Uterus (tissue), 2 donors: ENCODE measurements at regions not wholly inside any gene's neighbourhood (a gene's known extent, or its start where the extent isn't known, plus 50 kb on each side); places are given as distances from the start of the nearest gene placed in this dataset.

ENCODE experiments used
- CTCF ChIP-seq, 4 experiments: fragments of 200-600 bp in 2 of 4; fragments of 450-650 bp in 2 of 4; sonication (generic) in 2 of 4; IDR thresholded peaks; one replicate each; pipeline ENCODE4 v1.5.1; 2016 to 2019; ENCODE audit warnings: antibody characterized with exemption in 4 of 4, mild to moderate bottlenecking in 2 of 4, moderate library complexity in 1 of 4
- POLR2A ChIP-seq, 2 donors: fragments of 450-650 bp; IDR thresholded peaks; one replicate each; pipeline ENCODE4 v1.6.1; 2016; ENCODE audit warnings: antibody characterized with exemption in 2 of 2, mild to moderate bottlenecking in 1 of 2, moderate library complexity in 1 of 2

- TF ChIP-seq CTCF (IDR thresholded peaks at IDR 0.05) = no peak
- no peak for TF ChIP-seq POLR2A (IDR thresholded peaks at IDR 0.05)
These were observed 463.5 kb downstream of the KCTD16 start for GRCh38 chr5:144634138-144634537.
